Ovary (tissue), 3 donors: ENCODE measurements at regions not wholly inside any gene's neighbourhood (a gene's known extent, or its start where the extent isn't known, plus 50 kb on each side); places are given as distances from the start of the nearest gene placed in this dataset.

Source experiments
- CTCF ChIP-seq, 3 donors: fragments of 450-650 bp in 2 of 3; fragments of 200-600 bp in 1 of 3; IDR thresholded peaks; one replicate each; pipeline versions ENCODE4 v1.5.1 to v1.8.0; 2016 to 2022; ENCODE audit warnings: antibody characterized with exemption in 3 of 3, mild to moderate bottlenecking in 1 of 3
- EP300 ChIP-seq: sonication (generic); formaldehyde crosslinking; IDR thresholded peaks from one replicate; pipeline ENCODE4 v1.6.1; 2017; ENCODE audit warnings: antibody characterized with exemption
- POLR2A ChIP-seq: fragments of 450-650 bp; IDR thresholded peaks from one replicate; pipeline ENCODE4 v1.6.1; 2017; ENCODE audit warnings: antibody characterized with exemption, mild to moderate bottlenecking, moderate library complexity
- donor health status: DM: no; HTN: no; CAD: no.

GRCh38 chr1:199780091-199780490 is 247.4 kb upstream of the NR5A2 start:
- TF ChIP-seq EP300 (no peak), CTCF (IDR thresholded peaks at IDR 0.05) (no peak), POLR2A (no peak)
